H1 (cell line): ENCODE measurements at regions not wholly inside any gene's neighbourhood (a gene's known extent, or its start where the extent isn't known, plus 50 kb on each side); places are given as distances from the start of the nearest gene placed in this dataset.

Experiments
- CBX5 ChIP-seq: fragments of 300-800, 300-1000 bp; sonication (generic); IDR thresholded peaks from 2 replicates; pipeline ENCODE4 v1.7.1; 2016; ENCODE audit warnings: antibody characterized with exemption, low read length, low read depth
- FOSL1 ChIP-seq: IDR thresholded peaks from 2 replicates; pipeline ENCODE4 v1.6.1; 2011; ENCODE audit warnings: mild to moderate bottlenecking, low read depth, low read length, moderate library complexity; ENCODE audit not compliant: insufficient read depth
- POLR2AphosphoS5 ChIP-seq: IDR thresholded peaks from 2 replicates; pipeline ENCODE4 v1.6.1; 2011; ENCODE audit warnings: low read depth, low read length

DNA sequence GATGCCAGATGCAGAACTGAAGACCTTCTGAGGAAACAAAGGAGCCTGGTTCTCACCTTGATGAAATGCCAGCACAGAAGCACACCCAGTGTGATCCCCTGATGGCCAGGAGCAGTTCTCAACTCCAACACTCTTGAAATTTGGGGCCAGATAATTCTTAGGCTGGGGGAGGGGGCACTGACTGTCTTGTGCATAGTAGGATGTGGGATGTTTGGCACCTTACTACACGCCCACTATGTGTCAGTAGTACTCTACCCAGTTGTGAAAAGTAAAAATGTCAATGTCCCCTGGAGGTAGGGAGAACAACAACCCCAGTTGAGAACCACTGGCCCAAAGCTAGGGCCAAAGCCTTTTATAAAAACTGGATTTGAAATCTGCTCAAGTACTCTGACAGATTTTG is 398.3 kb upstream of the ARID1B start:
- TF ChIP-seq FOSL1 (no peak), POLR2AphosphoS5 (no peak), CBX5 (no peak)
